Myocyte (in vitro differentiated cells): ENCODE measurements at regions not wholly inside any gene's neighbourhood (a gene's known extent, or its start where the extent isn't known, plus 50 kb on each side); places are given as distances from the start of the nearest gene placed in this dataset.
"Not testable (repeated sequence)": the region's sequence is repeated elsewhere in the genome, so short reads cannot be mapped to it uniquely, and the experiment has no call there.

Experiments used
- DNase-seq: peaks from one replicate; pipeline ENCODE4 v3.0.0-alpha.2; 2012; ENCODE audit warnings: low read depth

DNA sequence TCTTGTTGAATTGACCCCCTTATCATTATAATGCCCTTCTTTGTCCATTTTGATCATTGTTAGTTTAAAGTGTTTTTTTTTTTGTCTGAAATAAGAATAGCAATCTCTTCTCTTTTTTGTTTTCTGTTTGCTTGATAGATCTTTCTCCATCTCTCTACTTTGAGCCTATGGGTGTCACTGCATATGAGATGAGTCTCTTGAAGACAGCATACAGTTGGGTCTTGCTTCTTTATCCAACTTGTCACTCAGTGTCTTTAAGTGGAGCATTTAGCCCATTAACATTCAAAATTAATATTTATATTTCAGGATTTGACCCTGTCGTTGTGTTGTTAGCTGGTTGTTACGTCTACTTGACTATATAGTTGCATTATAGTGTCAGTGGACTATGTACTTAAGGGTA, 135.4 kb downstream of the HMHB1 start:
- no peak for DNase-seq

DNA sequence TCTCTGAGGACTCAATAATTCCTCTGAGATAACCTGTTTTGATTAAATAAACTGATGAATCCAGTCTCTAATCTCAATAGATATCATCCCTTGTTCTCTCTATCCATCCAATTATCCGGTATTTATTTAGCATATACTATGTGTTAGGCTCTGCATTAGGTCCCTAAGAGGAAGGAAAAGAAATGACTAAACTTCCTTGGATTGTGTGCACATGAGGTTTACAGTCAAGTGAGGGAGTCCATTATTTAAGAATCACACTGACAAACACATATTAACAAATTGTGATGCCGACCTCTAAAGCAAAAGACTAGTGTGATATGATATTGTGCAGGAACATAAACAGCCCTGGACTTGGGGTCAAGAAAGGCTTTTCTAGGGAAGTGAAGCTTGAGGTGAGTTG, 140.8 kb downstream of the HMHB1 start:
- DNase-seq, result no peak

DNA sequence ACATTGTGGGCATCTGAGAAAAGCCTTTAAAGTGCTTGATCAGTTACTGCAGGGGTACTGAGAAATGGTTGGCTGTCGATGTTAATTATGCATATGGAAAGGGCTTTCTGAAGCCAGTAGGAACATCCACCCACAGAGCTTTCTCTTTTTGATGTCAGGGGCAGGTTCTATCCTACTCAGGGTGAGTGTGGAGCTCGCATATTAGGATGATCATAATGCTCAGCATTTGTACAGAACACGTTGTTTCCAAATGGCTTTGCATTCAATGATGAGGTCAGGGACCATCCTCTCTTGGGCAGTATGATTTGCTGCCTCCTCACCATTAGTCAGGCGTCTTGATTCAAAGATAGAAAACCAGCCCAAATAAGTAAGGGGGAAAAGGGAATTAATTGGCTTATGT, 141.9 kb downstream of the HMHB1 start:
- no peak for DNase-seq

DNA sequence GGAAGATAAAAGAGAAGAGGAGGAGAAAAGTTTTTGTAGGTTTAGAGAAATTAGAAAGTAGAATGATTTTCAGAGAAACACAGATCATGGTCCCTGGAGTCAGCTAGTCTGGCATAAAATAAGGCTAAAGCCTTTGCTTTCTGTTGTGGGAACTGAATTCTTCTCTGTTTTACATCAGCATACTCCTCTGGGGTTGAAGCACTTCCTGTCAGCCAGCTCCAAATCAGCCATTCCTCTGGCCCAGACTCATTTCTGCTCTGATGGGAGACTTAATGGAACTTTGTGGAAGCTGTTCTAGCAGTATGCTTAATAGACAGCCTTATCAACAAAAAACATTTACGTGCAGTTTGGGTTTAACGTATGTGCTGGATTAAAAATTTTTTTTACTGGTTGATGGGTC, 143.2 kb downstream of the HMHB1 start:
- DNase-seq, result peak; percentile 4

DNA sequence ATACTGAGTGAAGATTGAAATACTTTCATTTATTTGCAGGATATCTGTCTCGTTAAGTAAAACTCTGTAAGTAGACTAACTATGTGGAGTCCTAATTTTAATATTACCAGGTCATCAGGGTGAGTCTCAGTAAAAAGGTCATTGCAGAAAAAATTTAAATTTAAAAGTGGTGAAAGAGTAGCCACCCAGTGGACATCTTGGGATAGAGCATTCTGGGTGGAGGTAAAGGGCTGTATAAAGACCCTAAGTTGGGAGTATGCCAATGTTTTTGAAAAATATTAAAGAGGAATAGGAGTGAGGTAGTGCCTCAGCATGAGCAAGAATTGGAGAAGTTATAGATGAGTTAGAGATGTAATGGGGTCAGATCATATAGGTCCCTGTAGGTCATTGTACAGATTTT, 145.5 kb downstream of the HMHB1 start:
- DNase-seq, result no peak

DNA sequence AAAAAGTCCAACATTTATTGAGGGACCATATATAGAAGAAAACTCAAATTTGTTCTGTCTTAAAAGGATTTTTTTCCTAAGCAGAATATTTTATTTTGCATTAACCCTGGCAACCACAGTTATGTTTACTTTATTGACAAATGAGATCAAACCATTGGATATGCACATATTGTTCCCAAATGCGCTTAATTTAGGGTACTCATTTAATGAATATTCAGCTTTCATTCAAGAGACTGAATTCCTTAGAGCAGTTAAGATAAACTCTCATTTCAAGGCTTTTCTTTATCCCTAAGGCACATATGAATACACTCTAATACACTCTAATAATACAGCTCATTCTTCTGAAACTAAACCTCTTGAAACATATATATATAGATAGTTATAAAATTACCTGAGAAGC, 150.2 kb downstream of the HMHB1 start:
- DNase-seq, result no peak

DNA sequence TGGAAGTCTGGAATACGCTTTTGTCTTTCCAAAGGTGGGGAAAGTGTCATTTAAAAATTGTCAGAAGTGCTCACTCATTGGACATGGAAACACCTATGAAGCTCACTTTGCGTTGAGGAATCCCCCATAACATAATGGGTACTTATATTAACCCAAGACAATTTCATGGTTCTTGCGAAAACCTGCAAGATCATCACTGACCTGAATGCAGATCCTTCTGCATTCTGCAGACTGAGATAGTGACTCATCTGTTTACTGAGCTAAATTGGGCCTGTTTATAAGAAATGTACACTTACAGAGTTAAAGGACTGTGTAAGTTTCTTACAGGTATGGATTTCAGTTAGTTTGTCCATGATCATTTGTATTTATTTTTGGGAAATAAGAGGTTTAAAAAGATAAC, 153.0 kb downstream of the HMHB1 start:
- no peak for DNase-seq

DNA sequence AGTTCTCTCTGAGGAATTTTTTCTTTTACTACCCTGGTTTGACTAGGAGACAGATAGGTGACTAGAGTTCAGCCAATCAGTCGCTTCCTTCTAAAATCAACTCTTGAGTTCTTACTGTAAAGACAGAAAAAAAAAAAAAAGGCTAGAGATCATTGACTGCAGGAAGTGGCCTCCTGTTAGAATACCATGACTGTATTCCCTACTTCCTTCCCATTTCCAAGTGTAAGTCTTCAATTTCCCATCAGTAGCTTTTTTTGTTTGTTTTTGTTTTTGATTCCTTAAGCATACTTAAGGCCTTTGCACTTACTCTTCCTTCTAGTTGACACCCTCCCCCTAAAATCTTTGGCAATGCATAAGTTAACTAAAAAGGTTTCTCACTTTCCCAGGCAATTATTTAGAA, 154.3 kb downstream of the HMHB1 start:
- no peak for DNase-seq

DNA sequence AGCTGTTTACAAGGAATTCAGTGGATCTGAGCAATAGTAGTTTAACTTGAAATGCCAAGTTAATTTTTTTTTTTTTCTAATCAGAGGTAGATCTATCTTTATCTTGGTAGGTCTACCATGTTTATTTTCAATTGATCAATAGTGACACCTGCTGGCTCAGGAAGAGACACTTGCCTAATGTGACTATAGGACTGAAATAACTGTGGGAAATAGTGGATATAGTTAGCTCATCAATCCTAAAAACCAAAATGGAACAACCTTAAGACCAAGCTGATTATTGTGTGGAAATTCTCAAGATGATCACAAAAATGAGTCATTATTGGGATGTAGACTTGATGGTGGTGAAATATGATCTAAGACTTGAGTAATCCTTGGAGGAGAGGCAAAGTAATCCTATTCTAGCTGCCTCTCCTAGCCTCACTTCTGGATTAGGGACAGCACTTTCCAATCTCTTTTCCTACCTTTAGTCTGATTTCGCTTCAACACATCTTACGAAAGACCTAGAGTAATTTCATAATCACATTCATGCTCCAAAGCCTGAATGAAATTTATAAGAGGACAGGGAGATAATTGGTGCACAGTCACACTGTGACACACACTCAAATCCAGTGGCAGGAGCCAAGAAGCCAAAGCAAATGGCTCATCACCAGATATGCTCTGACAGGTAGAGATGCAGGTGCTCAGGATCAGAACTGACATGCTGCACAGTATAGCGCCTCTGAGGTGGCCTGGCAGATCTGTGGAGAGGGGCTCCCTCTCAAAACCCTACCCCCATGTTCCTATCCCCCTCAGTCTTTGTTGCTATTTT, 156.3 kb downstream of the HMHB1 start:
- peak; percentile 72 for DNase-seq

DNA sequence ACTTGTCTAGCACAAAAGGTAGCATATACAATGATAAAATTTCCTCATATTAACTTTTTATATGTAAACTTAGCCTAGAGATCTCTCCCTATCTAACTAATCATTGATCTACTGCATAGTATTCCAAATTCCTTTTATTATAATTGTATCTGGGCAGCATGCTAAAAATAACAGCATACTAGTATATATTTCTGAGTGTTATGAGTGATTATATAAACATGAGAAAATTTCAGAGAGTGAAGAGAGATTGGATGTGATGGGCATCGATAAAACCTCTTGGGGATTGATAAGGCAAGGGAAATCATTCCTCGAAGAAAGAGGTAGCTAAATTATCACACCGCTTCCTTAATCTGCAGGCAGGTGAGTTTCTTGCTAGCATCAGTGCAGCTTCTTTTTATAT, 158.2 kb downstream of the HMHB1 start:
- DNase-seq, result no peak

DNA sequence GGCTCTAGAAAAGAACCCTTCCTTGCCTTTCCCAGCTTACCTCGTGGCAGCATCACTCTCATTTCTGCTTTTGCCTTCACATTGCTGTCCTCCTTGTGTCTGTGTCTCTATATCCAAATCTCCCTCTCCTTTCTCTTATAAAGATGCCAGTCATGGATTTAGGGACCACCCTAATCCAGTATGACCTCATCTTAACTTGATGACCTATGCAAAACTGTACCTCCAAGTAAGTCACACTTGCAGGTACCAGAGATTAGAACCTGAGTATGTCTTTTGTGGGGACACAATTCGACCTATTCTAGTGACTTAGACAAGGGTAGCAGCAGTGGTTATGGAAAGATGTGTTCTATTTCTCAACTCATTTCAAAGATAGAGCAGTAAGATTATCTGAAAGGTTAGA, 160.1 kb downstream of the HMHB1 start:
- no peak for DNase-seq

DNA sequence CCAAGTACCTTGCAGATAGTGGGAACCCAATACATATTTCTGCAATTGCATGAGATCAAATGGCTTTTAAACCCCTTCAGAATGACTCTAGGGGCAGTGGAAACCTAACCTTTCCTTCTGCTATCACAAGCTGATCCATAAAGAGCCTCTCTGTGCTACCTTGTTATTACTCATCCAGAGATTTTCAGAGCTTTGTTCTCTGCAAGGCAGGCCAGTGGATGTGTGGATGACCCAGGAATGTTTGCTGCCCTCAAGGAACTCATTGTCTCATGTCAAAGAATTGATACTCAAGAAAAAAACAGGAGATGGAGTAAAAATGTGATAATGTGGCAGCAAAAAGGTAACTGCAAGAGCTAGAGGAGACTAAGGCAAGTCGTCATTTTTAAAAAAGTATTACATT, 164.1 kb downstream of the HMHB1 start:
- DNase-seq, result no peak

DNA sequence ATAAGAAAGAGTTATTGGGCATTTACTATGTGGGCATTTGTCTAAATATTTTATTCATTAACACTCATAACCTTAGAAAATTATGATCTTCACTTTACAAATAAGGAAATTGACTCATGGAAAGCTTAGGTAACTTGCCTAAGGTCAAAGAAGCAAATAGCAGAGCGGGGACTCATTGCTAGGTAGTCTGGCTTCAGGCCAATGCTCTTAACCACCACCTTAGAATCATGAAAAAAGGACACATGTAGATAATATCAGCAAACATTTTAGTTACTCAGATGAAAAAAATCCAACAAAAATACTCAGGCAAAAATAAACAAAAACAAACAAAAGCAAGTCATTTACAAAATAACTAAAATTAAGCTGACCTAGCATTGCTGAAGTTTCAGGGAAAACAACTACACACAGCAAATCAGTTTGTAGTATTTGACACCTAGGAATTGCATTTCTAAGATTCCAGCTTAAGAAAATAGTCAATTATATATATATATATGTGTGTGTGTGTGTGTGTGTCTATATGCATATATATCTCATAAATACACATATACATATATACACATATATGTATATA, 166.0 kb downstream of the HMHB1 start:
- no peak for DNase-seq

DNA sequence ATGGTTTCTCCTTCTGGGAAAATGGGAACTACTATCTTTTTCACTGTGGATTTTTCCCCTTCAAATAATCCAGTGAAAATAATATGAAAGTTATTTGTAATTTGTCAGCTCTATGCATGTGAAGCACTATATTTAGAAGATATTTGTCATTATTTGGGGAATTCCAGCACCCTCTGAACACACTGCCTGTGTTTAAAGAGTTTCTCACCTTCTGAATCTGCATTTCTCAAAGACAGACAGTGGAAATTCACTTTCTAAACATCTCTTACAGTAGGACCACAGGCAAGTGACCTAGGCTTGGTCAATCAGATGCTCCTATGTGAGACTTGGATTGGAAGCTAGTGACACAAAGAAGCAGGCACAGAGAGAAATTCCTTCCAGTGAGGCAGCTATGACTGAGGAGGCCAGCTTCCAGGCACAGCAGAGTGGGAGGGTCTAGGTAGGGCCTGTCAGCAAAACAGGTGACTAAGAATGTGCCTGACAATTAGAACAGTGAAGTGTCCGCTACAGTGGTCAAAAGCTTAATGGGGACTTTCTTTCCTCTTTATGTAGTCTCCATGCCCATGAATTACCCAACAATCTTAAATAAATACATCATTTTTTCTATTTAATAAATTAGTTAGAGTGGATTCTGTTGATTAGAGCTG, 167.2 kb downstream of the HMHB1 start:
- DNase-seq, result no peak

DNA sequence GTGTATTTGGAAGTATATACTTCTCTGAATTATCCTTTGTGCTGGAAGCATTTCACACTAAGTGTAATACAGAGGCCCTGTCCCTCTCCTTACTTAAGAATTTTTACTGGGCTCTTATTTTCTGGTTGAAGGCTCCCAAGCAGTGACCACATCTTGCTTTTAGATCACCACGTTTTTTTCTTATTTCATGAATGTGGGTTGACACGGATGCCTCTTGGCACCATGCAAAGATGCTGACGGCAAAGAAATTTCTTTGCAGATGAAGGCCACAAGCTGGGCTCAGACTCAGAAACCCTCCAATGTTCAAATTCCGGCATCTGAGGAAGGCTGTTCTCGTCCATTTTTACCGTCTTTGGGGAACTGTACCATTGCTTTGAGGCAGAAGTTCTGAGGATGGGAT, 168.5 kb downstream of the HMHB1 start:
- DNase-seq, result no peak

DNA sequence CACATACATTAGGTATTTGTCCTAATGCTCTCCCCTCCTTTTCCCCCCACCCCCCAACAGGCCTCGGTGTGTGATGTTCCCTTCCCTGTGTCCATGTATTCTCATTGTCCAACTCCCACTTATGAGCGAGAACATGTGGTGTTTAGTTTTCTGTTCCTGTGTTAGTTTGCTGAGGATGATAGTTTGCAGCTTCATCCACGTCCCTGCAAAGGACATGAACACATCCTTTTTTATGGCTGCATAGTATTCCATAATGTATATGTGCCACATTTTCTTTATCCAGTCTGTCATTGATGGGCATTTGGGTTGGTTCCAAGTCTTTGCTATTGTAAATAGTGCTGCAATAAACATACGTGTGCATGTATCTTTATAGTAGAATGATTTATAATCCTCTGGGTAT, 171.0 kb downstream of the HMHB1 start:
- not testable (repeated sequence) for DNase-seq

DNA sequence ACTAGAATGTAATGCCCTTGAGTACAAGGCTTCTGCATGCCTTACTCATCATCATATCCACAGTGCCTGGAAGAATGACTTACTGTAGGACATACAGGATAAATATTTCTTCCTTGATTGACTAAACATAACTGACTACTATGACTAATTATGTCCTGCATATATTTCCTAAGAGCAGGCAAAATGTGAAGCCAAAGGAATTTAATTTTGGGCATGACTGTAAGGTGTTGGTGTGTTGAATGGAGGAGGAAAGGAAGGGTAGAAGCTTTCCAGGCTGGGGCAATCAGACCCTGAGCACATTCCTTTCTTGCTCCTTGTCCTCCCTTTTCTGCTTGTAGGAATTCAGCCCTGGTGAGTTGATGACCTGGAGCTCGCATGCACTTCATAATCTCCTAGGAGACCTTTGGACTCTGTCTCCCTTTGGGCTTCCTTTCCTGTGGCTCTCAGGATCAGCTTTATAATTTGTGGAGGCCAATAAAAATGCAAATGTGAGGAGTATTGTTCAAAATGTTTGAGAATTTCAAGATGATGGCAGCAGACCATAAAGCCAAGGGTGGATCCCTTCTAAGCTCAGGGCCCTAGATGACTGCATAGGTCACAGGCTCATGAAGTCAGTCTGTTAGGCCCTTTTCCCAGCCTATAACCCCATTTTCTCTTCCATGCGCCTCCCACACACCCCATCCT, 174.0 kb downstream of the HMHB1 start:
- no peak for DNase-seq

DNA sequence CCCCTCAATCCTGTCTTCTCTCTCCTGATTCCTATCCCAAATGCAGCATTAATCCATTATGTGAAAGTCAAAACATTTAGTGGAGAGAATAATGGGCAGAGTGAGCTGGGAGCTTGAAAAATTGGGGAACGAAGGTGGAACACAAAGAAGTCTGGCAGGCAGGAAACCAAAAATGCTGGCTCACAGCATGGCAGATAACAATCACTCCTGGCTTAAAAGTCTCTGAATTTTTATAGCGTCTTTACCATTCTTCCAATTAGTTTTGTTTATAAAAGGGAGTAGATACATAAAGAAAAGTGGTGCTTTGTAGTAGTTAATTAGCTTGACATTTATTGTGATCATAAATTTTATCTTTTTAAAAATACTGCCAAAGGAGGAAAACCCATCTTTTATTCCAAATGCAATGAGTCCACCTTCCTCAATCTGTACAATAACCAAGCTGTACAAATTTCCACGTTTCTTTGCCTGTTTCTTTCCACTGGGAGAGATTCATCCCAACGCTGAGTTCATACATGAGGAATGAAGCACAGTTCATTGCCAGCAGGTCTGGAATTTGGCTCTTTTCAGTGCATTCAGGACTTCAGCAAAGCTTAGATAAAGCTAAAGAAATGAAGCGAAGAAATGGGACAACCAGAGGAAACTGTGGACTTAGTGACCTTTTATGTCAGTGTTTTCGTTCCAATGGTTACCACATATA, 174.7 kb downstream of the HMHB1 start:
- DNase-seq, result peak; percentile 12

DNA sequence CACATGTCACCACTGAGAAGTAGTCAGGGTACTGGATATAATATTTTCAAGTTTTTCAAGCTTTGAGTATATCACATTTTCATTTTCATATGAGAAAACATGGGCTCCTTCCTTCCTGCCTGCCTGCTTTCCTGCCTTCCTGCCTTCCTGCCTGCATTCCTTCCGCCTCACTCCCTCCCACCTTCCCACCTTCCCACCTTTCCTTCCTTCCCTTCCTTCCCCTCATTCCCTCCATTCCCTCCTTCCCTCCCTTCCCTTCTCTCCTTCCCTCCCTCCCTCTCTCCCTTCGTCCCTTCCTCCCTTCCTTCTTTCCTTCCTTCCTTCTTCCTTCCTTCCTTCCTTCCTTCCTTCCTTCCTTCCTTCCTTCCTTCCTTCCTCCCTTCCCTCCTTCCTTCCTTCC, 175.3 kb downstream of the HMHB1 start:
- DNase-seq, result no peak

DNA sequence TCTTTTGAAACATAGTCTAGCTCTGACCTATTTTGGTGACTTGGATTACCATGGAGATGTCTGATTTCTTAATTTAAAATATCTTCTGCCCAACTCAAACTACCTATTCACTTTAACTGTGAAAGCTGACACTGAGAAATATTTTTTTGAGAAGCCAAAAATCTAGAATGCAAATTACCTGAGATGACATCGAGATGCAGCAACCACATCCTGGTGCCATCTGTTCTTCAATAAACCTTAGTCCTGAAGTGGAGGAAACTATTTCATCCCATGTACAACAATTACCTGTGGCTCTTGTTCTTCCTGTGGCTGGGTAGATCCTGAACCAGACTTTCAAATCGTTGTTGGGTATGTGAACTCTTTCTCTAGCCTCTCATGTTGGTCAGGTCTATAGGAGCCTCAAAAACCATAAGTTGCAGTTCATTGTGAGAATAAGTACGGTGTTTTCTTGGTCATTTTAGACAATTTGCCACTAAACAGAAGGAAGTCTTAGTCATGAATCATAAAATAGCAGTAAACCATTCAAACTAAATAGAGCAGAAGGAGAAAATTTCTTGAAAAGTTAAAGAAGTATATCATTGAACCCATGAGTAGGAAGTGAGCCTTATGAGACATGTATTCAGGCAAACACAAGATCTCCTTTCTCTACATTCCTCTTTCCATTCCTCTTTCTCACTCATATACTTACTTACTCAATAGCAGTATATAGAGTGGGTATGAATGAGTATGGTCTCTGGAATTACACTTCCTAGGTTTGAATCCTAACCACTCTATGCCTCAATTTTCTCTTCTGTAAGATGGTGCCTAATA, 176.0 kb downstream of the HMHB1 start:
- no peak for DNase-seq

DNA sequence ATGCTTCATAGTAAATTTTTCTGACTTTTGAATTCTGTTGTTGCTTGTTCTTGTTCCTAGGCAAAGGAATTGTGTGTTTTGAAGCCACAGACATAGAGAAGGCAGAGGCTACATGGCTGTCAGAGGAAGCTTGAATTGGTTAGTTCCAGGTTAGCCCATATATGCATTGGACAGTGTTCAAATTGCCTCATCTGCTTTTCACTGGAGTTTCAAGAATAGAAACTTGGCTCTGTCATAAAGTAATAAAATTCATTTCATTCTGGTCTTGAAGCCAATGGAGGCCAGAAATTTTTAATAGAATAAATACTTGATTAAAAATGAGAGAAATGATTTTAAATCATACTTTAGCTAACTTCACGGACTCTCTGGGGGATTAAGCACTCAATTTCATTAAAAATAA, 178.0 kb downstream of the YIPF5 start:
- DNase-seq, result no peak
